Activated CD8-positive, alpha-beta T cell treated with anti-CD3 and anti-CD28 coated beads, Interleukin-2, amount 10 ng/mL, durations not matched to agents 7 days and 5 days (primary cell): ENCODE measurements at regions not wholly inside any gene's neighbourhood (a gene's known extent, or its start where the extent isn't known, plus 50 kb on each side); places are given as distances from the start of the nearest gene placed in this dataset.

Source experiments
- ATAC-seq: fragments of 150-1000 bp; cut with Tn5 transposase; one replicate; pipeline ENCODE4 v1.10.0; 2021; ENCODE audit warnings: moderate library complexity
- CTCF ChIA-PET: fragments of 350-600 bp; sonication (Branson Sonifier 250); formaldehyde crosslinking; loops from one replicate; lab custom pipeline; 2021; ENCODE audit warnings: antibody characterized with exemption; lab: Charles Lee
- POLR2A ChIA-PET: fragments of 350-600 bp; sonication (Branson Sonifier 250); formaldehyde crosslinking; loops from one replicate; lab custom pipeline; 2021; ENCODE audit warnings: antibody characterized with exemption; lab: Charles Lee
- DNase-seq: peaks from one replicate; pipeline ENCODE4 v3.0.0-alpha.2; 2020
- H3K27ac Mint-ChIP-seq: one replicate; pipeline ENCODE4 v1.8.0; 2021; ENCODE audit warnings: mild to moderate bottlenecking, mixed read lengths
- H3K27me3 Mint-ChIP-seq: one replicate; pipeline ENCODE4 v1.8.0; 2021; ENCODE audit warnings: low read depth, mixed read lengths
- H3K36me3 Mint-ChIP-seq: one replicate; pipeline ENCODE4 v1.8.0; 2021; ENCODE audit warnings: low read depth, mixed read lengths
- H3K4me1 Mint-ChIP-seq: one replicate; pipeline ENCODE4 v1.8.0; 2021; ENCODE audit warnings: low read depth, mixed read lengths
- H3K4me3 Mint-ChIP-seq: one replicate; pipeline ENCODE4 v1.8.0; 2021; ENCODE audit warnings: mild to moderate bottlenecking, mixed read lengths
- H3K9me3 Mint-ChIP-seq: one replicate; pipeline ENCODE4 v1.8.0; 2022; ENCODE audit warnings: mixed read lengths; ENCODE audit not compliant: insufficient read depth

GRCh38 chr2:195514365-195514764, 142.7 kb upstream of the SLC39A10 start:
- POLR2A ChIA-PET, result interaction anchor here (0.9 to 1.2 kb wide), 2 partner anchors 19 to 145 kb away, joined by 3 read pairs; no protein-coding TSS in a partner anchor
- H3K36me3 Mint-ChIP-seq, result peaks cover 17% of the 10 kb centered on the region
- ATAC-seq, result no peak
- no peaks in the 10 kb centered on the region for H3K27me3 Mint-ChIP-seq
- no peak overlapping the region for H3K4me3 Mint-ChIP-seq
- peaks cover 5% of the 10 kb centered on the region for H3K9me3 Mint-ChIP-seq
- CTCF ChIA-PET, result interaction anchor here (1.0 to 2.7 kb wide), 3 partner anchors 18 to 146 kb away, joined by 3 to 8 read pairs (median 5); no protein-coding TSS in a partner anchor
- H3K4me1 Mint-ChIP-seq, result peaks cover 8% of the 10 kb centered on the region
- no peak overlapping the region for H3K27ac Mint-ChIP-seq
- no peak for DNase-seq

GRCh38 chr2:195513119-195513518, 143.9 kb upstream of the SLC39A10 start:
- ChIA-PET POLR2A (no interaction called here), CTCF (no interaction called here)
- Mint-ChIP-seq H3K4me1 (peaks cover 8% of the 10 kb centered on the region), H3K27me3 (no peaks in the 10 kb centered on the region), H3K9me3 (peaks cover 5% of the 10 kb centered on the region), H3K4me3 (no peak overlapping the region), H3K27ac (no peak overlapping the region), H3K36me3 (peaks cover 17% of the 10 kb centered on the region)
- no peak for DNase-seq
- no peak for ATAC-seq

DNA sequence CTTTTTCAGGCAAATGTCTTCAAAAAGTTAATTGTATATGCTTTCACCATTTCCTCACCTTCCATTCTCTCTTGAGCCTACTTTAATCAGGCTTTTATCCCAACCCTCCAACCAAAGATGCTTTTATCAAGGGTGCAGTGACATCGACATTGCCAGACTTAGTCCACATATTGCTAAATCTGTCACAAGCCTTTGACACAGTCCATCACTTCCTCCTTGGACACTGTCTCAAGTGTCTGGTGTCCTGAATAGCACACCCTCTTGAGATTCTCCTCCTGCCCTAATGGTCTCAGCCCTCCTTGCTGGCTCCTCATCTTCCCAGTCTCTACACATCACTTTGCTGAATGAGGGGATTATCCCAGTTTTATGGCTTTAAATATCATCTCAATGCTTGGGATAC, 147.5 kb upstream of the SLC39A10 start:
- ChIA-PET POLR2A (no interaction called here), CTCF (interaction anchor here (2.3 to 2.6 kb wide), 2 partner anchors 11 to 150 kb away, joined by 8 to 10 read pairs; no protein-coding TSS in a partner anchor)
- H3K9me3 Mint-ChIP-seq, result peaks cover 14% of the 10 kb centered on the region
- no peak overlapping the region for H3K4me3 Mint-ChIP-seq
- H3K27ac Mint-ChIP-seq, result no peak overlapping the region
- no peaks in the 10 kb centered on the region for H3K4me1 Mint-ChIP-seq
- H3K27me3 Mint-ChIP-seq, result no peaks in the 10 kb centered on the region
- H3K36me3 Mint-ChIP-seq, result peaks cover 23% of the 10 kb centered on the region
- no peak for ATAC-seq
- no peak for DNase-seq

- Mint-ChIP-seq H3K4me3 (no peak overlapping the region), H3K9me3 (peaks cover 12% of the 10 kb centered on the region), H3K27ac (no peak overlapping the region), H3K27me3 (no peaks in the 10 kb centered on the region), H3K4me1 (peaks cover 2% of the 10 kb centered on the region), H3K36me3 (peaks cover 24% of the 10 kb centered on the region)
- POLR2A ChIA-PET, result no interaction called here
- DNase-seq, result no peak
- no peak for ATAC-seq
- CTCF ChIA-PET, result interaction anchor here (0.7 to 2.6 kb wide), 6 partner anchors 10 to 152 kb away, joined by 3 to 10 read pairs (median 4); no protein-coding TSS in a partner anchor
These were observed 148.9 kb upstream of the SLC39A10 start for GRCh38 chr2:195508139-195508455.

DNA sequence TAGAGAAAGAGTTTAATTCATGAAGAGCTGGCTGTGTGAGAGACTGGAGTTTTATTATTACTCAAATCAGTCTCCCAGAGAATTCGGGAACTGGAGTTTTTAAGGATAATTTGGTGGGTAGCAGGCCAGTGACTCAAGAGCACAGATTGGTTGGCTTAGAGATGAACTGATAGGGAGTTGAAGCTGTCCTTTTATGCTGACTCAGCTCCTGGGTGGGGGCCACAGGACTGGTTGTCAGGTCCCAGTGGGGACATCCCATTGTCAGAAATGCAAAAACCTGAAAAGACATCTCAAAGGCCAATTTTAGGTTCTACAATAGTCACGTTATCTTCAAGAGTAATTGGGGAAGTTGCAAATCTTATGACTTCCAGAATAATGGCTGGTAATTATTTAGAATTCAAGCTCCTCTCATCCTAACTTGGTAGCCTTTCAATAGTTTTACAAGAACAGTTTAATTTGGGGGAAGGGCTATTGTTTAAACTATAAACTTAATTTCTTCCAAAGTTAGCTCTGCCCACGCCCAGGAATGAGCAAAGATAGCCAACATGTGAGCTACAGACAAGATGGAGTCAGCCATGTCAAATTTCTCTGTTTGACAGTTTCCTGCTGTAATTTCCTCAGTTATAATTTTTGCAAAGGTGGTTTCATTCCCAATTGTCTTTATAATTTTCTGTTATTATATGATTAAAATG, 149.4 kb upstream of the SLC39A10 start:
- H3K4me3 Mint-ChIP-seq, result no peak overlapping the region
- ChIA-PET POLR2A (interaction anchor here (0.6 kb wide), 1 partner anchor 9 kb away, joined by 4 read pairs; no protein-coding TSS in a partner anchor), CTCF (interaction anchor here (0.7 to 2.3 kb wide), 6 partner anchors 8 to 152 kb away, joined by 3 to 8 read pairs (median 3); no protein-coding TSS in a partner anchor)
- H3K4me1 Mint-ChIP-seq, result peaks cover 2% of the 10 kb centered on the region
- peaks cover 12% of the 10 kb centered on the region for H3K9me3 Mint-ChIP-seq
- DNase-seq (no peak), ATAC-seq (no peak)
- no peaks in the 10 kb centered on the region for H3K27me3 Mint-ChIP-seq
- peaks cover 24% of the 10 kb centered on the region for H3K36me3 Mint-ChIP-seq
- H3K27ac Mint-ChIP-seq, result no peak overlapping the region

- CTCF ChIA-PET, result no interaction called here
- no peak for DNase-seq
- H3K4me1 Mint-ChIP-seq, result peaks cover 2% of the 10 kb centered on the region
- H3K36me3 Mint-ChIP-seq, result peaks cover 29% of the 10 kb centered on the region
- POLR2A ChIA-PET, result no interaction called here
- H3K27ac Mint-ChIP-seq, result no peak overlapping the region
- peaks cover 12% of the 10 kb centered on the region for H3K9me3 Mint-ChIP-seq
- H3K27me3 Mint-ChIP-seq, result no peaks in the 10 kb centered on the region
- no peak overlapping the region for H3K4me3 Mint-ChIP-seq
- ATAC-seq, result no peak
These were observed 151.3 kb upstream of the SLC39A10 start for GRCh38 chr2:195505701-195506100.

GRCh38 chr2:195503208-195503607, 153.8 kb upstream of the SLC39A10 start:
- H3K27me3 Mint-ChIP-seq, result no peaks in the 10 kb centered on the region
- H3K4me1 Mint-ChIP-seq, result peaks cover 12% of the 10 kb centered on the region
- H3K9me3 Mint-ChIP-seq, result peaks cover 12% of the 10 kb centered on the region
- H3K4me3 Mint-ChIP-seq, result no peak overlapping the region
- no peak for DNase-seq
- POLR2A ChIA-PET, result interaction anchor here (0.6 to 0.9 kb wide), 2 partner anchors 16 to 154 kb away, joined by 3 read pairs; partner anchors contain the start of gene SLC39A10
- no peak for ATAC-seq
- CTCF ChIA-PET, result interaction anchor here (1.3 kb wide), 1 partner anchor 12 kb away, joined by 3 read pairs; no protein-coding TSS in a partner anchor
- H3K36me3 Mint-ChIP-seq, result peaks cover 29% of the 10 kb centered on the region
- H3K27ac Mint-ChIP-seq, result no peak overlapping the region

- Mint-ChIP-seq H3K4me3 (no peak overlapping the region), H3K27ac (no peak overlapping the region), H3K9me3 (peaks cover 4% of the 10 kb centered on the region), H3K4me1 (peaks cover 20% of the 10 kb centered on the region), H3K36me3 (peaks cover 29% of the 10 kb centered on the region), H3K27me3 (no peaks in the 10 kb centered on the region)
- DNase-seq (no peak), ATAC-seq (no peak)
- ChIA-PET CTCF (interaction anchor here (1.0 to 1.4 kb wide), 3 partner anchors 13 to 158 kb away, joined by 3 to 5 read pairs (median 3); no protein-coding TSS in a partner anchor), POLR2A (interaction anchor here (1.5 kb wide), 1 partner anchor 31 kb away, joined by 7 read pairs; no protein-coding TSS in a partner anchor)
These were observed 155.3 kb upstream of the SLC39A10 start for GRCh38 chr2:195501746-195502145.

DNA sequence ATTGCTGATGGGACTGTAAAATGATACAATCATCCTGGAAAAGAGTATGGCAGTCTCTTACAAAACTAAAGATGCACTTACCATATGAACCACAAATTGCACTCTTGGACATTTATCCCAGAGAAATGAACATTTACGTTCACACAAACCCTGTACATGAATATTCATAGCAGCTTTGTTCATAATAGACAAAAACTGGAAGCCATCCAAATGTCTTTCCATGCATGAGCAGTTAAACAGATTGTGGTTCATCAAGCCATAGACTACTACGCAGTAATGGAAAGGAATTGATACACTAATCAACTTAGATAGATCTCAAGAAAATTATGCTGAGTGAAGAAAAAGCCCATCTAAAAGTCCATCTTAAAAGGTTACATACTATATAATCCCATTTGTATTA, 156.1 kb upstream of the SLC39A10 start:
- Mint-ChIP-seq H3K27ac (no peak overlapping the region), H3K36me3 (peaks cover 29% of the 10 kb centered on the region), H3K27me3 (no peaks in the 10 kb centered on the region), H3K4me1 (peaks cover 23% of the 10 kb centered on the region), H3K9me3 (peaks cover 3% of the 10 kb centered on the region), H3K4me3 (no peak overlapping the region)
- POLR2A ChIA-PET, result no interaction called here
- DNase-seq, result no peak
- CTCF ChIA-PET, result no interaction called here
- no peak for ATAC-seq

DNA sequence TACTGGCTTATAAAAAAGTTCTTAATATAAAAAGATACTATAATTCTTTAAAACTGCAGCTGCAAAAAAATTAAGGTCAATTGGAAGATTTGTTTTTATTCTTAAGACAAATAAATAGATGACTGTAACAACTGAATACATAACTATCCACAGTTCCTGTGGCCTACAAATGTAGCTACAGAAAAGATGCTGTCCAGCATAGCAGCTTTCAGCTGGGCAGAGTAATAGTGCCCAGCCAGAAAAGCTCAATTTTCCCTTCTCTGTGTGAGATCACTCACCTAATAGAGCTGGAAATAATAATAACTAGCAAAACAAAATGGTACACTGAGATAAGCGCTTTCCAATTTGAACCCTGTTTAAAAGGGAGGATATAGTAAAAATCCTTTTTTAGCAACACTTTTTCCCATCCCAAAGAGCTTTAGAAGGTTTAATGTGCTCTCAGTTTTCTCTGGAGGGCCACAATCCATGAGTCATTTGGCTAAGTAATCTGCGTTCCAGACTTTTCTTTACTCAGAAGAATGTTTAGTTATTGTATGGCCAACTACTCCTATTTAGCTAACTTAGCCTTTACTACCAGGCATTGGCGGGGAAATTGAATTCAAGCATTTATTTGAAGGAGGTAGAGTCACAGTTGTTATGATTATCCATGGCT, 158.1 kb upstream of the SLC39A10 start:
- no peak overlapping the region for H3K27ac Mint-ChIP-seq
- peaks cover 22% of the 10 kb centered on the region for H3K36me3 Mint-ChIP-seq
- POLR2A ChIA-PET, result interaction anchor here (1.5 to 2.4 kb wide), 4 partner anchors 9 to 161 kb away, joined by 3 to 13 read pairs (median 6); partner anchors contain the start of gene SLC39A10
- no peak for ATAC-seq
- no peaks in the 10 kb centered on the region for H3K27me3 Mint-ChIP-seq
- CTCF ChIA-PET, result interaction anchor here (0.6 to 3.1 kb wide), 15 partner anchors 8 to 570 kb away, joined by 3 to 41 read pairs (median 3); partner anchors contain the start of genes DNAH7 and SLC39A10
- H3K9me3 Mint-ChIP-seq, result no peaks in the 10 kb centered on the region
- no peak overlapping the region for H3K4me3 Mint-ChIP-seq
- peaks cover 33% of the 10 kb centered on the region for H3K4me1 Mint-ChIP-seq
- no peak for DNase-seq

DNA sequence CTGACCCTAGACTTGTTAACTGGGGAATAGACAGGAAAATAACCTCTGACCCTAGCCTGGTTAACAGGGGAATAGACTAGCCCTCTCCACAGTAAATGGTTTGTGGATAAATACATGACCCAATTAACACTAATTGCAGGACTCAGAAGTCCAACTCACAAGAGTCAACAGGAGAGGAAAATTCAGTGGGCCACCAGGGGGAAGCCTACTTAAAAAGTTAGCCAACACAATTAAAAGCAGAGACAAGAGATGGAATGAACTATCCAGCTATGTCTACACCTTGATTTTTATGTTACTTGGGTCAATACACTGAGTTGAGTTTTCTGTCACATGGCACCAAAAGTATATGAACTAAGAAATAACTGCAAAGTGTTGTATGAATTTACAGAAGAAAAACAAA, 158.8 kb upstream of the SLC39A10 start:
- H3K27ac Mint-ChIP-seq, result no peak overlapping the region
- H3K9me3 Mint-ChIP-seq, result no peaks in the 10 kb centered on the region
- peaks cover 35% of the 10 kb centered on the region for H3K4me1 Mint-ChIP-seq
- peak; percentile 62 for DNase-seq
- peaks cover 25% of the 10 kb centered on the region for H3K36me3 Mint-ChIP-seq
- ChIA-PET CTCF (interaction anchor here (0.8 to 3.1 kb wide), 15 partner anchors 9 to 570 kb away, joined by 3 to 41 read pairs (median 4); partner anchors contain the start of genes DNAH7 and SLC39A10), POLR2A (interaction anchor here (0.7 to 2.4 kb wide), 6 partner anchors 8 to 162 kb away, joined by 3 to 13 read pairs (median 4); partner anchors contain the start of gene SLC39A10)
- no peak for ATAC-seq
- H3K27me3 Mint-ChIP-seq, result no peaks in the 10 kb centered on the region
- no peak overlapping the region for H3K4me3 Mint-ChIP-seq
